ENCODE measurements at regions not wholly inside any gene's neighbourhood (a gene's known extent, or its start where the extent isn't known, plus 50 kb on each side); places are given as distances from the start of the nearest gene placed in this dataset.

GRCh38 chr13:65868099-65868498, 1362.0 kb downstream of the PCDH9 start:
- no peak for DNase-seq

- DNase-seq: no peak
Observed at GRCh38 chr13:65866138-65866537, 1364.0 kb downstream of the PCDH9 start.

GRCh38 chr13:65865206-65865605, 1364.9 kb downstream of the PCDH9 start:
- DNase-seq: no peak

DNA sequence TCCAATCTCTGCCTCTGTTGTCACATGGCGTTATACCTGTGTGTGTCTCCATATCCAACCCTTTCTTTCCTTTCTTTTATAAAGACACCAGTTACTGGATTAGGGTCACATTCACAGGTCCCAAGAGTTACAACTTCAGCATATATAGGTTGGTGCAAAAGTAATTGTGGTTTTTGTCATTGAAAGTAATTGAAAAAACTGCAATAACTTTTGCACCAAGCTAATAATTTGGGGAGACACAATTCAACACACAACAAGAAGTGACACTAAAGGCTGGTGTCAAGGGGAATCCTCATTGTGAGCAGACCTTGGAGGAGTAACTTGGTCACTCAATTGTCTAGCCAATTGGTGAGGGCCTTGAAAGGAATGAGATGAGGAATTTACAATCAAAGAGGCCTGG, 1366.1 kb downstream of the PCDH9 start:
- no peak for DNase-seq

DNA sequence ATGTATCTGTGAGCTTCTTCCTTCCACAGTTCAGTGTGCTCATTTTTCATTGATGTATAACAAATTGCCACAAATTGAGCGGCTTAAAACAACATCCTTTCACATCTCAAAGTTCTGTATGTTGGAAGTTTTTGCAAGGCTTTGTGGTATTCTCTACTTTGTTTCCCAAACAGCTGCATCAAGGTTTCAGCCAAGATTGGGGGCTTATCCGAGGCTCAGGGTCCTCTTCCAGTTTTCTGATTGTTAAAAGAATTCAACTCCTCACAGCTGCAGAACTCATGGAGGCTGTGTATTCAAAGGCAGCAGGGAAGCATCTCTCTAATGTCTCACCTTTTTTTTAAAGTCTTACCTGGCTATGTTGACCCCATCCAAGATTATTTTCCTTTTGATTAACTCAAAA, 1369.8 kb downstream of the PCDH9 start:
- DNase-seq: no peak

DNA sequence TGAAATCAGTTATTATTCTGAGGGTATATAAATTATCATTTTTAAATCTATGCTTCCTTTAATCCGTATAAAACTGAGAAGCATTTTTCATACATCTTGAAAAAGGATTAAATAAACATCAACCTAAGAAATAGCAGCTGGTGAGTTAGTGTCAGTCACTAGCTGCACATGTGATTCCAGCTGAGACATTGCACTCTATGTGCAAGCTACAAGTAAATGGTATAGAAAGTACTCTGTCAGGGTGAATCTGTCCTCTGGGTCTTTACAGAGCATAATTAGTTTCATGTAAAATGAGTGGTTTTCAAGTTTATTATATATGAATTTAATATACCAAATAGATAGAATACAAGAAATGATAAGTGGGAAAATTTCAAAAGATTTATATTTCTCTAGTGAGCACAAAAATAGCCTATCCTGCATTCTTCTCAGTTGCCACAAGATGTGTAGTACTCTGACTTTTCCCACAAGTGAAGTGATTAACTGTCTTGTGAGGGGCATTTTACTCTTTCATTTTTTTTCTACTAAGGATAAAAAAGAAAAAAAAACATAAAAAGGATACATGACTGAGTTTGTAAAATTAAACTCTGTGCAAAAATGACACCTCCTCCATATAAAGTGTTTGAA, 1372.1 kb downstream of the PCDH9 start:
- no peak for DNase-seq

DNA sequence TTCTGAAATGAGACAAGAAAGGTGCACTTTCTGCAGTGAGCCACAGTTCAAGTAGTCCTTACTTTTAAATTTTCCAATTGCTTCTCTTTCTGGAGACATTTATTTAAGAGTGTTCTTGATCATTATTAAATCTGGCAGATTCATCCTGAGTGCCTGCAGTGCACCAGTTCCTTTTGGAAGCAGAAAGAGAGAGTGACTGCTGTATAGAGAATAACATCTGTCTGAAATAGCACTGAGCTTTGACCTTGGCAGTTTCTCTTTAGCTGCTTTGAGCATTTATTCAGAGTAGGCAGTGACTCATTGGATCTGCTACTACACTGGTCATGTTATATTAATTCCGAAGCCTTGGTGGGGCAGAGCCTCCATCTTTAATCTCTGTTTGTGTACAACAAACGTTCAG, 1373.7 kb downstream of the PCDH9 start:
- DNase-seq: no peak

DNA sequence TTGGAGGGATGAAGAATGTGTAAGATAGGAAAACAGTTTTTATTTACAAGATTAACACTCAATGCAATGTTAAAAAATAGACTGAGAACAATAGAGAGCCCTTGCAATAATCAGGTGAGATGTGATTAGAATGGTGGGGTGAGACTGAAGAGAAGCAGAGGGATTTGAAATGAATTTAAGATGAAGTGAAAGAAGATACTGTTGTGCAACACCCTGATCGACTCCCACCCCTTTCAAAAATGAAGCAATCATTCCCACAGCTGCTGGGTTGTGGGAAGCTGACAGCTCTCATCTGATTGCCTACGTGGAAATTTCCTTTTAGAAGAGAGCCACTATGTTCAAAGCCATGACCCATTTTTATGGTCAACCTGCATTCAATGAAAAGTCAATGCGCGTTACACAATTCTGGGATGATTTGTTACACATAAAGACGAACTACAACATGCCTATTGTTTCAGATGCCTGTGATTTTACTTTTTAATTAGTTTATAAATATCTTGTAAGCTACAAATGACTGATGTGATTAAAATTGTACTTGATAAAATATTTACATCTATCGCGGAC, 1374.8 kb downstream of the PCDH9 start:
- no peak for DNase-seq

DNA sequence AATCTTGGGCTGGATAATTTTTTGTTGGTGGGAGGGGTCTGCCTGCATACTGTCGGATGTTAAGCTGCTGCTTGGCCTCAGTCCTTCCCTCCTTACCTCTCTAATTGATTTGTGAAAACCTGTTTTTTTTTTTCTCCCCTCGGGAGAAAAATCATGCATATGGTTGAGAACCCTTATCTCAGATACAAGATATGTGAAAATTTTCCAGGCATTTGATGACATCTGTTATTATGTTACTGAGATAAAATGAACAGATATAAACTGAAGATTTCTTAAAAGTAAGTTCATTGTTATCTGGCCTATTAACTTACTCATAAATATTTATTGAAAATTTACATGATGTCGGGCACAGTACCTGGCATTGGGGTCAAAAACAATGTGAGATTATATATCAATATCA, 1375.7 kb downstream of the PCDH9 start:
- no peak for DNase-seq

- DNase-seq: no peak
Observed at GRCh38 chr13:65844266-65844841, 1385.8 kb downstream of the PCDH9 start.

DNA sequence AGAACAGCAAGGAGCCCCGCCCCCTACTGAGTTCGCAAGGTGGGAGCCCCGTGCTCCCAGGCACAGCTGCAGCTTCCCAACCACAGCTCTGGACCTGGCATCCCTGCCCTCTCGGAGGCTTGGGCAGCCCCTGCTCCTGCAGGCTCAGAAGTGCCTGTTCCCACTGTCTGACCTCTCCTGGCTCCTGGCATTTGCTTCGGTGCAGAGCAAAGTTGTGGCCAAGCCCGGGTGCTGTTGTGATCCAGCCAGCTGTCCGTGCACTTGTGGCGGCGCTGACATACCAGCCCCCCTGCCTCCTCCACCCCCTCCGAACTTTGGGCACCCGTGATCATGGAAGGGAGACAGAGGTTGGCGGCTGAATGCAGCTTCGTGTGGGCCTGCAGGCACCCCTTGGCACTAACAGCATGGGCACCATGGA, 1386.8 kb downstream of the PCDH9 start:
- no peak for DNase-seq

GRCh38 chr13:65841156-65841555, 1389.0 kb downstream of the PCDH9 start:
- DNase-seq: no peak

- DNase-seq: no peak
Observed at GRCh38 chr13:65836066-65836465, 1394.1 kb downstream of the PCDH9 start.

DNA sequence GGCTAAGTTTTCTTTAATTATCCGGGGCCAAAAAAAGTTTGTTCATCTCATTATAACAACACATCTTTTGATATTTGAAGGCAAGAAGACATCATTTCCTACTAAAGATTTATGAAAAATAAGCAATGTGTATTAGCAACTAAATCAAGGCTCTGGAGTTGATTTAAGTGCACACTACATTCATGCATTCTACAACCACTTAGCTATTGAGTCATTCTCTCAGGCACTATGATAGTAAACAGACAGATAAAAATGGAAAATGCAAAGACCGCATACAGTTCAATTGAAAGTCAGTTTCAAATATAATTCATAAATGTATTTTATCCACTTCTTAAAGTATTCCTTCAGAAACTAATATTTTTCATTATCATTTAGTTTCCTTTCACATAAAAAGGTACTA, 1395.2 kb downstream of the PCDH9 start:
- no peak for DNase-seq

DNA sequence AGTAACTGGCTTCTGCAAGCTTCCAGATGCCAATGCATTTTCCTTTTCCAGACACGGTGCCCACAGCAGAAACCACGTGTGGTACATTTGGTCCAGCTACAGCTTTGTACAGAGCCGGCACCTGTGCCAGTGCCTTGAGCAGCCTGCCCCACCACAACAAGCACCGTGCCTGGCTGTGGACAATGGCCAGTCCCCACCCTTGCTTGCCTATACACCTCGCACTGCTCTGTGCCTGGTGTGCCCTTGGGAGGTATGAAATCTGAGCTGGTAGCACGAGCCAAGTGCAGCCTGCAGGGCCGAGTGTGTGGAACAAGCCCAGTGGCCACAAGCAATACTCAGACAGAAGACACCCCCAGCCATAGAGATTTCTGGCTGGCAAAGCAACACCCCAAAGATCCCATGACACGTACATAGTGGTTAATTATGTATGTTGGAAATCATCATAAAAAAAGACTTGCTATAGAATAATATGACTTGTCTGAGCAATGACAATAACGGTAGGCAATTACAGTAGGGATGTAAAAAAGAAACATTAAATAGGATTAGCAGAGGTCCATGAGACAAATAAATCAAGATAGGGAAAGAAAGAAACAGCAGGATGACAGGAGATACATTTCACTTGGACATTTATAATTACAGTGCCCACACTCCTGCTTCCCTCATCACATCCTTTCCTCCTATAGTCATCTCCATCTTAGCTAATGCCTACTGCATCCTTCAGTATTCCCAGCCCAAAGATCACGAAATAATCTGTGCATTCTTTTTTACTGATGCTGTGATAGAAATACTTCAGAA, 1399.5 kb downstream of the PCDH9 start:
- no peak for DNase-seq

DNA sequence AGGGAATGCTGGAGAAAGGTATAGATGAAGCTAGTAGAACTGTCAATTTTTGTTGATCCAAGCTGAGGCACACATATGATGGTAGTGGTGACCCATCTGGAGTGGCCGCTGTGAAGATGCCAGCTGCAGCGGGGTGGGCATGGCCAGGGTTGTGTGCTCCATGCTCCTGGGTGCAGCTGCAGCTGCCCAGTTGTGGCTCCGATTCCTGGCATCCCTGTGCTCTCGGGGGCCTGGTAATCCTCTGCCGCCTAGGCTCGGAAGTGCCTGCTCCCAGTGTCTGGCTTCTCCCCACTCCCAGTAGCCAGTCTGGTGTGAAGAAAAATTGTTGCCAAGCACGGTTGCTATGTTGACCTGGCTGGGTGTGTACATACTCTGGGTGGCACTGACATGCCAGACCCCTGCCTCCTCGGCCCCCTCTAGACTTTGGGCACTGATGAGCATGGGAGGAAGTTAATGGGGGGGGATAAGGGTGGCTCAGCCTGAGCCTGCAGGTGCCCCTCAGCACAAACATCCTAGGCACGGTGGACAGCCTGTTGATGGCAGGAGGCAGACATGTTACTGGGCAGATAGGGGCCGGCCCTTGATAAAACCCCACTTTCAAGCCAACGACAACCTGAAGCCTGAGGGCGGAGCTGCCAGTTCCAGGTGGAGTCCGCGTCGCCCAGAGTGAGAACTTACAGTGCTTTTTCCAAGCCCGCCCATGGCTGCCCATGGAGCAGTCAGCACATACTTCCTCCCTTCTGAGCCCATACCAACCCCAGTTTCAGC, 1400.7 kb downstream of the PCDH9 start:
- no peak for DNase-seq

DNA sequence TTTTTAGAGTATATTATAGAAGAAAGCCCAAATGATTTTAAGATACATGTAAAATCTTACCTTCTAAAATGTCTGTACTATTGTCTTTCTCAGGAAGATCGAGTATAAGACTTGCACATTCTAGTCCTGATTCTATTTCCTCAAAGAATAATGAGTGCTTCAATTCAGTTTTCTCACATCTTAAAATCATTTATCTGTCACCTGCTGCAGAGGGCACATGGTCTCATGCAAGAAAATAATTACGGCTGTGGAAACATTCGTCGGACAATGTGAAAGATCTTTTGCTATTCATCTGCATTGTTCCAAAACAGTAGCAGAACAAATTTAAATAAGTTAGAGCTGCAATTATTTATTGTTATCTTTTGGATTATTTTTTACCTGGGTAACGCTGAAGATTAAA, 1403.5 kb downstream of the PCDH9 start:
- no peak for DNase-seq

GRCh38 chr13:65825039-65825438, 1405.1 kb downstream of the PCDH9 start:
- no peak for DNase-seq

- no peak for DNase-seq
Observed at GRCh38 chr13:65808061-65808460, 1422.1 kb downstream of the PCDH9 start.

DNA sequence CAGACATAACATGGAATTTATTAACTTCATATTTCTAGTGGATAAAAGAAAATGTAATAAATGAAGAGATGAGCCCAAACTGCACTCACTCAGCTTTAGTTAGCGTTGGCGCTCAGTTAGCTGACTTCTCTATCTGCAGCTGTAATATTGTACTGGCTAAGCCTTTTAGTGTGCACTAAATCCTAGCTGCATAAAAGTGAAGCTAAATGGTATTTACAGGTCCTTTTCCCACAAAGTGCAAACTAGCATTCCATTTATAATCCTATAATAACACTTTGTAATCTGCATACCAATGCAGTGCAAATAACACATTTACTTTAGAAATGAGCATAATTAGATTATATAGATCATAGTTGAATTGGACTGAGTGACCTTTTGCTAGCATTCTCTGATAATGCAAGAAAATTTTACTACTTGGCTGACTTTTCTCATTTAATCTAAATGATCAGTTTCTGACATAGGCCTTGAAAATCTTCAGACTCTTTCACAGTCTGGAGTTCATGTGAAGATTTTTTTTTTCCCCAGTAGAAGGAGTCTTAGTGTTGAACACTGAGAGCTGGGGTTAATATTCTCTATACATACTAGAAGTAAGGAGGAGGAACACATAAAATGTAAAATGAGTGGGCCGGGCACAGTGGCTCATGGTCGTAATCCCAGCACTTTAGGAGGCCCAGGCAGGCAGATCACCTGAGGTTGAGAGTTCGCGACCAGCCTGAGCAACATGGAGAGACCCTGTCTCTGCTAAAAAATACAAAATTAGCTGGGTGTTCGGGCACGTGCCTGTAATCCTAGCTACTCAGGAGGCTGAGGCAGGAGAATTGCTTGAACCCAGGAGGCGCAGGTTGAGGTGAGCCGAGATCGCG, 1426.4 kb downstream of the PCDH9 start:
- no peak for DNase-seq

DNA sequence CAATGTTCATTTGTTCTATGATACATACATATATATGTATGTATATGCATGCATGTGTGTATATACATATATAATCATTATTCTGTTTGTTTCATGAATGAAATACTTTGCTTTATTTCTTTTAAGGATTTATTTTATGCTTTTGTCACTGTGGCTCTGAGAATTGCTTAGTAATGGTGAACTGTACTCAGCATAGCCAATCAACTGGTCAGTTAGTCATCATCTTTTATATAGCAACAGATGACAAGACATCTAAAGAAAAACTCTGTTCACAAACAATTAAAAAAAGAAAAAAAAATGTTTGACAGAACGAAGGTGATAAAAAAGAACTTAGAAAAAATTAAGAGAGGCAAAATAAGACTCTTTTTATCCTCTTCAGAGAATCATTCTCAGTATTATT, 1440.3 kb downstream of the PCDH9 start:
- no peak for DNase-seq

DNA sequence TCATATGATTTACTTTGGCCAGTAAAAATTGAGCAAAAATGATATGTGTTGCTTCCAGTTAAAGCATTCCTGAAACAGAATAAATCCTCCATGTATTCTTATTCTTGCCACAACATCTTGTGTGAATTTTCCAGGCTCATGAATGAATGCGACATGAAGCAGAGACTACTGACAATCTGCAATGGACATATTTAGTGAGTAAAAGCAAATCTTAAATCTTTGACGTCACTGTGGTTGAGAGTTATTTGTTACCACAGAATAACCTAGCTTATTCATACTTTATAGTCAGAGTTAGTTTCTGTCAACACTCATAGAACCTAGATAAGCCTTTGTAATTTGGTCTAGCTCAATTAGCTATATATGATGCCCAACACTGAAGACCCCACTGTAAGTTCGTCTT, 1443.1 kb downstream of the PCDH9 start:
- no peak for DNase-seq

Measured in activated T-cell treated with anti-CD3 and anti-CD28 coated beads, Interleukin-2, amount 50 U/mL, for 48 hours (primary cell).